Neuronal stem cell (in vitro differentiated cells): ENCODE measurements at regions not wholly inside any gene's neighbourhood (a gene's known extent, or its start where the extent isn't known, plus 50 kb on each side); places are given as distances from the start of the nearest gene placed in this dataset.

Source experiments
- DNase-seq: peaks from one replicate; pipeline ENCODE4 v3.0.0-alpha.2; 2013; ENCODE audit warnings: low spot score
- H2AFZ ChIP-seq: one replicate; pipeline ENCODE4 v1.6.1; 2013; ENCODE audit warnings: mild to moderate bottlenecking, low read length, inconsistent platforms
- H2AK5ac ChIP-seq: 2 replicates; pipeline ENCODE4 v1.6.1; 2013; ENCODE audit warnings: low read depth, mild to moderate bottlenecking, inconsistent platforms, low read length, moderate library complexity, mixed read lengths
- H2BK120ac ChIP-seq: 2 replicates; pipeline ENCODE4 v1.6.1; 2013; ENCODE audit warnings: low read depth, mild to moderate bottlenecking, inconsistent platforms, low read length, moderate library complexity, mixed read lengths
- H2BK12ac ChIP-seq: one replicate; pipeline ENCODE4 v1.6.1; 2013; ENCODE audit warnings: low read length, inconsistent platforms
- H2BK15ac ChIP-seq: 2 replicates; pipeline ENCODE4 v1.6.1; 2013; ENCODE audit warnings: mild to moderate bottlenecking, low read length, inconsistent platforms, mixed read lengths
- H2BK5ac ChIP-seq: one replicate; pipeline ENCODE4 v1.6.1; 2013; ENCODE audit warnings: inconsistent platforms, mild to moderate bottlenecking, low read length, moderate library complexity
- H3K14ac ChIP-seq: one replicate; pipeline ENCODE4 v1.6.1; 2013; ENCODE audit warnings: low read length, inconsistent platforms
- H3K18ac ChIP-seq: 2 replicates; pipeline ENCODE4 v1.6.1; 2013; ENCODE audit warnings: low read length, inconsistent platforms
- H3K23ac ChIP-seq: 2 replicates; pipeline ENCODE4 v1.6.1; 2013; ENCODE audit warnings: low read depth, mild to moderate bottlenecking, mixed read lengths, low read length, inconsistent platforms; ENCODE audit not compliant: poor library complexity
- H3K27ac ChIP-seq: replicated peaks from 3 replicates; pipeline ENCODE4 v1.5.1; 2013; ENCODE audit warnings: low read length, inconsistent platforms
- H3K27me3 ChIP-seq, 3 experiments: 2 replicates each; pipeline ENCODE4 v1.6.1; 2013; ENCODE audit warnings: low read length in 3 of 3, mild to moderate bottlenecking in 2 of 3, inconsistent platforms in 1 of 3, low read depth in 1 of 3, mixed read lengths in 1 of 3, moderate library complexity in 1 of 3; ENCODE audit not compliant: control insufficient read depth in 3 of 3, insufficient read depth in 3 of 3
- H3K36me3 ChIP-seq, 2 donors: replicated peaks in 1 of 2; 2 replicates each; pipeline ENCODE4 v1.6.1; 2013; ENCODE audit warnings: low read length in 2 of 2; ENCODE audit not compliant: control insufficient read depth in 2 of 2, insufficient read depth in 2 of 2
- H3K4ac ChIP-seq: 2 replicates; pipeline ENCODE4 v1.6.1; 2013; ENCODE audit warnings: inconsistent platforms, mild to moderate bottlenecking, low read length, moderate library complexity
- H3K4me1 ChIP-seq, 2 donors: 1 replicate in 1 of 2; 2 replicates in 1 of 2; pipeline ENCODE4 v1.6.1; 2013; ENCODE audit warnings: low read length in 2 of 2, low read depth in 1 of 2; ENCODE audit not compliant: control insufficient read depth in 2 of 2, insufficient read depth in 1 of 2
- H3K4me2 ChIP-seq: one replicate; pipeline ENCODE4 v1.6.1; 2013; ENCODE audit warnings: mild to moderate bottlenecking, low read length, inconsistent platforms; ENCODE audit not compliant: insufficient read depth, poor library complexity, severe bottlenecking
- H3K4me3 ChIP-seq, 2 donors: 2 replicates each; pipeline ENCODE4 v1.5.1; 2013; ENCODE audit warnings: low read length in 2 of 2, mild to moderate bottlenecking in 2 of 2, inconsistent platforms in 1 of 2, moderate library complexity in 1 of 2
- H3K79me1 ChIP-seq: one replicate; pipeline ENCODE4 v1.6.1; 2013; ENCODE audit warnings: low read depth, mild to moderate bottlenecking, inconsistent platforms, low read length, moderate library complexity
- H3K9ac ChIP-seq: one replicate; pipeline ENCODE4 v1.6.1; 2013; ENCODE audit warnings: mild to moderate bottlenecking, low read depth, low read length, inconsistent platforms; ENCODE audit not compliant: poor library complexity
- H3K9me3 ChIP-seq, 2 donors: replicated peaks in 1 of 2; 2 replicates each; pipeline versions ENCODE3 to v1.6.1; 2013; ENCODE audit warnings: low read length in 2 of 2, mild to moderate bottlenecking in 2 of 2, inconsistent platforms in 1 of 2, low read depth in 1 of 2, mixed read lengths in 1 of 2, moderate library complexity in 1 of 2; ENCODE audit not compliant: control insufficient read depth in 2 of 2, insufficient read depth in 1 of 2
- H4K8ac ChIP-seq: one replicate; pipeline ENCODE4 v1.6.1; 2013; ENCODE audit warnings: low read depth, mild to moderate bottlenecking, inconsistent platforms, low read length, moderate library complexity
- H4K91ac ChIP-seq: one replicate; pipeline ENCODE4 v1.6.1; 2013; ENCODE audit warnings: low read length, low read depth, mild to moderate bottlenecking, inconsistent platforms; ENCODE audit not compliant: poor library complexity
- WGBS, 2 donors: extraction: QIAGEN DNeasy Blood & Tissue Kit; methylation state at CpG; one replicate each; pipeline ENCODE4 v1.1.7; 2013; ENCODE audit warnings: missing lambda C conversion rate in 2 of 2, mixed read lengths in 1 of 2; ENCODE audit not compliant: insufficient read length in 2 of 2, insufficient replicate concordance in 1 of 2; ENCODE audit errors: extremely low coverage in 2 of 2; 5-methylcytosine and 5-hydroxymethylcytosine counted together

DNA sequence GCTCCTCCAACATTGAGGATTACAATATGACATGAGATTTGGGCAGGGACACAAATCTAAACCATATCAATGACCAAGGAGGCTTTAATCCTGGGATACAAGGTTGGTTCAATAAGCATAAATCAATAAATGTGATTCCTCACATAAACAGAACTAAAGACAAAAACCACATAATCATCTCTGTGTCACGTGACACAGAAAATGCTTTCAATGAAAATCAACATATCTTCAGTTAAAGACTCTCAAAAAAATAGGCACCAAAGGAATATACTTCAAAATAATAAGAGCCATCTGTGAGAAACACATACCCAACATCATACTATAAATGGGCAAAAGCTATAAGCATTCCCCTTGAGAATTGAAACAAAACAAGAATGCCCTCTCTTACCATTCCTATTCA, 604.9 kb downstream of the SEMA5A start:
- Histone ChIP-seq H2BK5ac (no peak overlapping the region), H3K4me3 (no peak overlapping the region), H2BK12ac (no peak overlapping the region), H2BK15ac (no peak overlapping the region), H4K8ac (no peak overlapping the region), H3K27me3 (peaks cover 0 to 15% (median 0%) of the 10 kb centered on the region in 3 experiments), H2BK120ac (no peak overlapping the region), H3K23ac (no peak overlapping the region), H3K4me1 (peaks cover 2 to 3% of the 10 kb centered on the region in 2 donors), H4K91ac (no peak overlapping the region), H3K79me1 (no peaks in the 10 kb centered on the region), H3K4ac (no peak overlapping the region), H3K9ac (no peak overlapping the region), H3K14ac (no peak overlapping the region), H3K18ac (no peak overlapping the region), H3K9me3 (peaks cover 1 to 5% of the 10 kb centered on the region in 2 donors), H2AK5ac (no peak overlapping the region), H2AFZ (no peak overlapping the region), H3K36me3 (no peaks in the 10 kb centered on the region), H3K4me2 (no peak overlapping the region), H3K27ac (no peak overlapping the region)
- no peak for DNase-seq
- WGBS, 2 donors: no CpG with 5 or more reads among the region's 1 CpG

- no peak overlapping the region for H3K4me3 ChIP-seq
- WGBS, 2 donors: no CpG with 5 or more reads among the region's 3 CpGs
Observed at GRCh38 chr5:8943301-8943700, 602.6 kb downstream of the SEMA5A start.

GRCh38 chr5:8944005-8944404, 601.9 kb downstream of the SEMA5A start:
- Histone ChIP-seq H3K4me1 (no peaks in the 10 kb centered on the region), H3K18ac (no peak overlapping the region), H3K9me3 (peaks cover 0 to 5% of the 10 kb centered on the region in 2 donors), H2BK5ac (no peak overlapping the region), H3K4me3 (no peak overlapping the region), H3K79me1 (no peaks in the 10 kb centered on the region), H3K14ac (no peak overlapping the region), H3K9ac (no peak overlapping the region), H4K91ac (no peak overlapping the region), H3K36me3 (no peaks in the 10 kb centered on the region), H2AK5ac (no peak overlapping the region), H4K8ac (no peak overlapping the region), H3K23ac (no peak overlapping the region), H3K27me3 (peaks cover 0 to 15% (median 0%) of the 10 kb centered on the region in 3 experiments), H2AFZ (no peak overlapping the region), H3K4me2 (no peak overlapping the region), H3K4ac (no peak overlapping the region), H2BK120ac (no peak overlapping the region), H2BK12ac (no peak overlapping the region), H3K27ac (no peak overlapping the region), H2BK15ac (no peak overlapping the region)
- WGBS, 2 donors: no CpG with 5 or more reads among the region's 4 CpGs
- no peak for DNase-seq

More at GRCh38 chr5:8943301-8943700, 602.6 kb downstream of the SEMA5A start:
- H3K4me1 ChIP-seq: no peaks in the 10 kb centered on the region
- H3K9ac ChIP-seq: no peak overlapping the region
- H4K91ac ChIP-seq: no peak overlapping the region
- H3K79me1 ChIP-seq: no peaks in the 10 kb centered on the region
- no peak overlapping the region for H3K23ac ChIP-seq
- no peak overlapping the region for H3K4ac ChIP-seq
- H3K9me3 ChIP-seq: peaks cover 0 to 5% of the 10 kb centered on the region in 2 donors
- DNase-seq: no peak
- H3K27ac ChIP-seq: no peak overlapping the region
- no peak overlapping the region for H2BK120ac ChIP-seq
- H2BK12ac ChIP-seq: no peak overlapping the region
- no peak overlapping the region for H2AFZ ChIP-seq
- no peak overlapping the region for H2BK5ac ChIP-seq
- no peak overlapping the region for H3K14ac ChIP-seq
- no peaks in the 10 kb centered on the region for H3K36me3 ChIP-seq
- H3K27me3 ChIP-seq: peaks cover 0 to 15% (median 0%) of the 10 kb centered on the region in 3 experiments
- no peak overlapping the region for H2AK5ac ChIP-seq
- H3K4me2 ChIP-seq: no peak overlapping the region
- no peak overlapping the region for H2BK15ac ChIP-seq
- H4K8ac ChIP-seq: no peak overlapping the region
- H3K18ac ChIP-seq: no peak overlapping the region

DNA sequence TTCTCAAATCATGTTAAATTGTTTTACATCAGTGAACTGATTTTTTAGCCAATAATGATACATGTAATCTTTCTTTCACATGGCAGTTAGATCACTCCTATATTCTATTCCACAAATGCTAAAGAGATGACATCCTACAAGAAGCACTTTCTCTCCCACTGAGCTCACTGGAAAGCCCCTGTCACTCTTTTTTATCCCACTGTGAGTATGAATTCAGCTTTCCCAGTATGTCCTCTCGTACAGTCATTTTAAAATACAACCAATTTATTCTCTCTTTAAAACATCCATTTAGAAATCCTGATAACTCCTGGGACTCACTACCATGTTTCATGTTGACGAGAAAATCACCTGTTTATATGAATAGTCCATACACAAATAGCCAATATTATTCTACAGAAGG, 599.9 kb downstream of the SEMA5A start:
- H3K27me3 ChIP-seq: peaks cover 0 to 14% (median 0%) of the 10 kb centered on the region in 3 experiments
- no peak overlapping the region for H3K14ac ChIP-seq
- no peak overlapping the region for H2BK120ac ChIP-seq
- no peak overlapping the region for H4K91ac ChIP-seq
- H2AK5ac ChIP-seq: no peak overlapping the region
- H3K18ac ChIP-seq: no peak overlapping the region
- H3K9me3 ChIP-seq: peaks cover 0 to 5% of the 10 kb centered on the region in 2 donors
- H3K4me1 ChIP-seq: peaks cover 0 to 3% of the 10 kb centered on the region in 2 donors
- H3K27ac ChIP-seq: no peak overlapping the region
- H2BK5ac ChIP-seq: no peak overlapping the region
- no peak overlapping the region for H2BK15ac ChIP-seq
- H3K9ac ChIP-seq: no peak overlapping the region
- no CpG with 5 or more reads among the region's 2 CpGs for WGBS, 2 donors
- no peak overlapping the region for H3K4ac ChIP-seq
- no peak overlapping the region for H2AFZ ChIP-seq
- no peak overlapping the region for H3K23ac ChIP-seq
- no peak overlapping the region for H4K8ac ChIP-seq
- H3K36me3 ChIP-seq: no peaks in the 10 kb centered on the region
- no peak overlapping the region for H2BK12ac ChIP-seq
- no peaks in the 10 kb centered on the region for H3K79me1 ChIP-seq
- no peak overlapping the region for H3K4me3 ChIP-seq
- no peak for DNase-seq
- H3K4me2 ChIP-seq: no peak overlapping the region
